Natural killer cell treated with Interleukin-12 subunit alpha and Interleukin-12 subunit beta and Interleukin-15 and Interleukin-18, amount 100 ng/mL, for 72 hours (primary cell): ENCODE measurements at regions not wholly inside any gene's neighbourhood (a gene's known extent, or its start where the extent isn't known, plus 50 kb on each side); places are given as distances from the start of the nearest gene placed in this dataset.
"Not testable (repeated sequence)": the region's sequence is repeated elsewhere in the genome, so short reads cannot be mapped to it uniquely, and the experiment has no call there.

Experiments used
- ATAC-seq, 2 donors: fragments of 150-1000 bp; cut with Tn5 transposase in 1 of 2; sonication (Bioruptor Pico), chemical (Tn5 transposase) in 1 of 2; 2 replicates each; pipeline ENCODE4 v1.10.0; 2021
- DNase-seq: peaks from one replicate; pipeline ENCODE4 v3.0.0; 2022; ENCODE audit warnings: low spot score
- H3K27ac Mint-ChIP-seq, 2 donors: 1 replicate in 1 of 2; 2 replicates in 1 of 2; pipeline ENCODE4 v1.8.0; 2022; ENCODE audit warnings: mixed read lengths in 2 of 2, mild to moderate bottlenecking in 1 of 2, moderate library complexity in 1 of 2
- H3K27me3 Mint-ChIP-seq, 2 donors: 1 replicate in 1 of 2; 2 replicates in 1 of 2; pipeline ENCODE4 v1.8.0; 2022; ENCODE audit warnings: mixed read lengths in 2 of 2
- H3K36me3 Mint-ChIP-seq: one replicate; pipeline ENCODE4 v1.8.0; 2022; ENCODE audit warnings: mixed read lengths
- H3K4me1 Mint-ChIP-seq, 2 donors: 1 replicate in 1 of 2; 2 replicates in 1 of 2; pipeline ENCODE4 v1.8.0; 2022; ENCODE audit warnings: low read depth in 2 of 2, mixed read lengths in 2 of 2, mild to moderate bottlenecking in 1 of 2
- H3K4me3 Mint-ChIP-seq: one replicate; pipeline ENCODE4 v1.8.0; 2022; ENCODE audit warnings: mixed read lengths
- H3K9me3 Mint-ChIP-seq: 2 replicates; pipeline ENCODE4 v1.8.0; 2022; ENCODE audit warnings: mixed read lengths

DNA sequence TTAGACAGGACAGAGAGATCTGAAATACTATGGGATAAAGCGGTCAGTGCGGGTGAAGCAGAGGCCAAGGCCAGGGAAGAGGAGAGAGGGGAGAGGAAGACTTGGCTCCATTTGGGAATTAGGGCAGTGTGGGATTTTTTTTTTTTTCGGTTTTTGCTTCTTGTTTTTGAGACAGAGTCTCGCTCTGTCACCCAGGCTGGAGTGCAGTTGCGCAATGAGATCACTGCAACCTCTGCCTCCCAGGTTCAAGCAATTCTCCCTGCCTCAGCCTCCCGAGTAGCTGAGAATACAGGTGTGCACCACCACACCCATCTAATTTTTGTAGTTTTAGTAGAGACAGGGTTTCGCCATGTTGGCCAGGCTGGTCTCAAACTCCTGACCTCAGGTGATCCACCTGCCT, 71.6 kb upstream of the FGFR2 start:
- H3K27ac Mint-ChIP-seq, H3K4me1 Mint-ChIP-seq, H3K4me3 Mint-ChIP-seq, H3K36me3 Mint-ChIP-seq, ATAC-seq, H3K9me3 Mint-ChIP-seq, DNase-seq: not testable (repeated sequence)
- peaks cover 11 to 25% of the 10 kb centered on the region in 2 donors for H3K27me3 Mint-ChIP-seq

DNA sequence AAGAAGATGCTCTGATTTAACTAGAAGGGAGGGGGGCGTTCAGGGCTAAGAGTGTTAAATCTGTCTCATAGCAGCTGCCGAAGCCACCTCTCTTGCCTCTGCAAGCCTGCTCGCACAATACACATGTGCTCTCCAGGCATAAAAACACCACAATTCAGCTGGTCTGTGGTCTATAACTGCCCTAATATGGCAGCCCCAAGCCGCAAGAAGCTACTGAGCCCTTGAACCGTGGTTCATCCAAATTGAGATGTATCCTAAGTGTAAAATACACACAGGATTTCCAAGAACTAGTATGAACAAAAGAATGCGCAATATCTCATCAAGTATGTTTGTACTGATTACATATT, 70.8 kb upstream of the FGFR2 start:
- no peaks in the 10 kb centered on the region for H3K36me3 Mint-ChIP-seq
- no peak overlapping the region for H3K27ac Mint-ChIP-seq
- DNase-seq (no peak), ATAC-seq (no peak)
- peaks cover 11 to 25% of the 10 kb centered on the region in 2 donors for H3K27me3 Mint-ChIP-seq
- H3K9me3 Mint-ChIP-seq = no peaks in the 10 kb centered on the region
- no peaks in the 10 kb centered on the region for H3K4me1 Mint-ChIP-seq
- no peak overlapping the region for H3K4me3 Mint-ChIP-seq

GRCh38 chr10:121668314-121669027, 70.2 kb upstream of the FGFR2 start:
- no peak for ATAC-seq
- DNase-seq = no peak
- Mint-ChIP-seq H3K4me3 (no peak overlapping the region), H3K27me3 (peaks cover 11 to 25% of the 10 kb centered on the region in 2 donors), H3K36me3 (no peaks in the 10 kb centered on the region), H3K4me1 (no peaks in the 10 kb centered on the region), H3K27ac (no peak overlapping the region), H3K9me3 (no peaks in the 10 kb centered on the region)

- Mint-ChIP-seq H3K27me3 (peaks cover 13 to 31% of the 10 kb centered on the region in 2 donors), H3K4me1 (no peaks in the 10 kb centered on the region), H3K36me3 (no peaks in the 10 kb centered on the region), H3K9me3 (no peaks in the 10 kb centered on the region), H3K4me3 (no peak overlapping the region), H3K27ac (no peak overlapping the region)
- DNase-seq = no peak
- ATAC-seq = no peak
These were observed 69.7 kb upstream of the FGFR2 start for GRCh38 chr10:121667948-121668313.

- H3K27ac Mint-ChIP-seq = no peak overlapping the region
- H3K4me3 Mint-ChIP-seq = no peak overlapping the region
- ATAC-seq = no peak
- no peaks in the 10 kb centered on the region for H3K36me3 Mint-ChIP-seq
- H3K27me3 Mint-ChIP-seq = peaks cover 11 to 32% of the 10 kb centered on the region in 2 donors
- H3K4me1 Mint-ChIP-seq = no peaks in the 10 kb centered on the region
- no peak for DNase-seq
- H3K9me3 Mint-ChIP-seq = no peaks in the 10 kb centered on the region
These were observed 67.6 kb upstream of the FGFR2 start for GRCh38 chr10:121665809-121666208.

DNA sequence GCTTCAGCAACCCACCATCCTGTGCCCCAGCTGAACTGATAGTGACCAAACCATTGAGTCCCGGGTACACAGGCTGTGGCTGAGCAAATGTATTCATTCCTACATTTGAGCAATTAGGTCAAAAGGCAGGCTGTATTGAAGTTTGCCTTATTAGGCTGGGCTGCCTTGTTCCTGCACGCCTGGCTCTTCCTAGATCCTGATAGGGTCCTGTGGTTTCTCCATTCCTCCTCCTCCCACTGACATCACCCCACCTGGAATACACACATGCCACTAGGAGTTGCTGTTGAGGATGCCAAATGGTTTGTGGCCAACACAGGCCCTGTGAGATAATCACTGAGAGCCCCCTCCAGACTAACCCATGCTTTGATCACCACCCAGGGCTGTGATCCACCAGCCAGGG, 66.4 kb upstream of the FGFR2 start:
- DNase-seq (no peak), ATAC-seq (no peak)
- Mint-ChIP-seq H3K4me1 (no peaks in the 10 kb centered on the region), H3K27ac (no peak overlapping the region), H3K27me3 (peaks cover 11 to 32% of the 10 kb centered on the region in 2 donors), H3K4me3 (no peak overlapping the region), H3K9me3 (no peaks in the 10 kb centered on the region), H3K36me3 (no peaks in the 10 kb centered on the region)

DNA sequence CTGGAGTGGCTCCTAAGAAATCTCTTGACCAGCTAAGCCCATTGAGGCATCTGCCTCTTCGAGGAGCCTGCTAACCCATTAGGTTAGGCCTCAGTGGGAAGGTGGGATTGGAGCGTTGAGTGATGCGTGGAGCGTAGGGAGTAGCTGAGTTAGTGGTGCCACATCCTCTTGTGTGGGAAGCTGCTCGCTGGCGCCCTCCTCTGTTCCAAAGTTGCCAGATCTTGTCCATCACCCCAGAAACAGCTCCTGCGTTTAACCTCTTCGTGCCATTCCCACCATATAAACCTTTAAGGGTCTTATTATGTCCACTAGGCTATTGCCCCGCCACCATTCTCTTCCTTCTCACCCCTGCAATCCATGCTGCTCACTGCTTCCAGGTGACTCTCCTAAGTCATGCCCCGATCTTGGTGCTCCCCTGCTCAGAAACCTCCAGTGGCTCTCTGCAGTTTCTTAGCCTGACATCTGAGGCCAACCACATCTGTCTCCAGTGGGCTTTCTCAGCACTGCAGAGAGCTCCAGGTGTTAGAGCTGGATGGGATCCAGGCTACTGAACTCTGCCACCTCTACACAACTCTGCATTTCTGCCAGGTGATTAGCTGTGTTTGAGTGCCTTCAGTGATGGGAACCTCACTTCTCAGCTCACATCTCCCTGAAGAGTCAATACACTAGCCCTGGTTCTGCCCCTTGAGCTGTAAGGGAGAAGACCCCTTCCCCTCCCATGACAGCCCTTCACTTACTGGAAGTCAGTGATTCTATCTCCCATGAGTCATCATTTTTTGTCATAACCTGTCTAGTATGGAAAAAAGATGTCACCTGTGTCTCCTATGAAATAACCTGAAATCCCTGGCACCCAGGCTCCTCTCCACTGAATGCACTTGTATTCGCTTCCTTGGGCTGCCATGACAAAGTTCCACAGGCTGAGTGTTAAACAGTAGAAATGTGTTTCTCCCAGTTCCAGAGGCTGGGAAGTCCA, 65.0 kb upstream of the FGFR2 start:
- no peak for ATAC-seq
- Mint-ChIP-seq H3K36me3 (no peaks in the 10 kb centered on the region), H3K9me3 (no peaks in the 10 kb centered on the region), H3K4me3 (no peak overlapping the region), H3K27ac (no peak overlapping the region), H3K4me1 (no peaks in the 10 kb centered on the region), H3K27me3 (peaks cover 13 to 29% of the 10 kb centered on the region in 2 donors)
- no peak for DNase-seq

DNA sequence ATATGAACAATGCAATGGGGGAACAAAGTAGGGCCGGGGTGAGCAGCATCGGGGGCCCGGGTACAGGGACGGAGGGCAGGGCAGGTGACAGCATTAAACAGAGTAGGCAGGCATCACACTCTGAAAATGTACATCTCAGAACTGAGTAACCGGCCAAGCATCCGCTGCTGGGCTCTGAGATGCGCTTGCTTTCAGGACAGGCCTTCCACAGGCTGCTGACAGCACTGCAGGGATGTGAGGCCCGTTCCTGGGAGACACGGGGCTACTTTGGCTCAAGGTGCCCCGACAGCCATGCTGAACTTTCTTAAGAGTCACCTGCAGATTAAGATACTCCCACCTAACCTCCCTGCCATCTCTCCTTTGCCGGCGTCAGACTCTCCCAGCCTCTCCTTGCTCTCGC, 64.3 kb upstream of the FGFR2 start:
- Mint-ChIP-seq H3K4me1 (no peaks in the 10 kb centered on the region), H3K27me3 (peaks cover 9 to 22% of the 10 kb centered on the region in 2 donors), H3K36me3 (no peaks in the 10 kb centered on the region), H3K27ac (no peak overlapping the region), H3K9me3 (no peaks in the 10 kb centered on the region), H3K4me3 (no peak overlapping the region)
- DNase-seq (no peak), ATAC-seq (no peak)

DNA sequence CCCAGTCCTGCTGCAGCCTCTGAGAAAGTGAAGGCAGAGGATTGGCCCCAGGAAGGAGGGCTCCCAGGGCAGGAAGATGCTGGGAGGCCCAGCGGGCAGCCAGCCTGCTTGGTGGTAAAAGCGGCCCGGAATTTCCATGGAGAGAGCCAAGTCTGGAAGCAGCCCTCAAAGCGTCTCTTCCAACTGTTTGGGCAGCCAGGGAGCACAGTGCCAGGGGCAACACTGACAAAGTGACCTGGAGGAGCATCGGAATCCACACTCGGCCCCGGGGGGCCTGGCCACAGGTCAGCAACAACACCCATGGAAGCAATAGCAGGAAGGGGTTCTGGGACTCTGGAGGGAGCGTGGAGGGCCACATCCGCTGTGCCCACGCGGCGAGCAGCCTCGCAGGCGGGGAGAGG, 63.2 kb upstream of the FGFR2 start:
- peaks cover 4 to 14% of the 10 kb centered on the region in 2 donors for H3K27me3 Mint-ChIP-seq
- no peak for DNase-seq
- no peak overlapping the region for H3K27ac Mint-ChIP-seq
- no peaks in the 10 kb centered on the region for H3K4me1 Mint-ChIP-seq
- ATAC-seq = no peak
- H3K4me3 Mint-ChIP-seq = no peak overlapping the region
- no peaks in the 10 kb centered on the region for H3K9me3 Mint-ChIP-seq
- H3K36me3 Mint-ChIP-seq = no peaks in the 10 kb centered on the region

DNA sequence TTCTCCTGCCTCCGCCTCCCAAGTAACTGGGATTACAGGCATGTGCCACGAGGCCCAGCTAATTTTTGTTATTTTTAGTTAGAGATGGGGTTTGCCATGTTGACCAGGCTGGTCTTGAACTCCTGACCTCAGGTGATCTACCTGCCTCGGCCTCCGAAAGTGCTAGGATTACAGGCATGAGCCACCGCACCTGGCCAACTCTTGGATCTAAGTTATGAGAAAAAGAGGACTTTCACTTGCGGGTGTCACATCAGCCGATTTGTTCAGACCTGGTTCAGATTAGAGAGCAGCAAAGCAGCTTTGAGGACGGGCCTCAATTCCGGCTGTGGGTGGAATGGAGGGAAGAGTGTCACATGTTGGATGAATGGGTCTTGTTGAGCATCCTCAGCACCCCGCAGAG, 61.0 kb upstream of the FGFR2 start:
- H3K4me3 Mint-ChIP-seq = no peak overlapping the region
- ATAC-seq = no peak
- H3K36me3 Mint-ChIP-seq = no peaks in the 10 kb centered on the region

GRCh38 chr10:121658611-121659010, 60.4 kb upstream of the FGFR2 start:
- Mint-ChIP-seq H3K4me3 (no peak overlapping the region), H3K4me1 (no peaks in the 10 kb centered on the region), H3K36me3 (no peaks in the 10 kb centered on the region), H3K27me3 (peaks cover 4 to 9% of the 10 kb centered on the region in 2 donors), H3K27ac (no peak overlapping the region), H3K9me3 (no peaks in the 10 kb centered on the region)
- no peak for DNase-seq
- ATAC-seq = no peak

More for the DNA sequence above, 61.0 kb upstream of the FGFR2 start:
- no peak for DNase-seq
- Mint-ChIP-seq H3K27me3 (peaks cover 4 to 7% of the 10 kb centered on the region in 2 donors), H3K4me1 (no peaks in the 10 kb centered on the region), H3K27ac (no peak overlapping the region), H3K9me3 (no peaks in the 10 kb centered on the region)

GRCh38 chr10:121658111-121658510, 59.9 kb upstream of the FGFR2 start:
- Mint-ChIP-seq H3K9me3 (no peaks in the 10 kb centered on the region), H3K4me1 (no peaks in the 10 kb centered on the region), H3K4me3 (no peak overlapping the region), H3K27ac (no peak overlapping the region), H3K27me3 (peaks cover 3 to 10% of the 10 kb centered on the region in 2 donors), H3K36me3 (no peaks in the 10 kb centered on the region)
- no peak for ATAC-seq
- DNase-seq = no peak

DNA sequence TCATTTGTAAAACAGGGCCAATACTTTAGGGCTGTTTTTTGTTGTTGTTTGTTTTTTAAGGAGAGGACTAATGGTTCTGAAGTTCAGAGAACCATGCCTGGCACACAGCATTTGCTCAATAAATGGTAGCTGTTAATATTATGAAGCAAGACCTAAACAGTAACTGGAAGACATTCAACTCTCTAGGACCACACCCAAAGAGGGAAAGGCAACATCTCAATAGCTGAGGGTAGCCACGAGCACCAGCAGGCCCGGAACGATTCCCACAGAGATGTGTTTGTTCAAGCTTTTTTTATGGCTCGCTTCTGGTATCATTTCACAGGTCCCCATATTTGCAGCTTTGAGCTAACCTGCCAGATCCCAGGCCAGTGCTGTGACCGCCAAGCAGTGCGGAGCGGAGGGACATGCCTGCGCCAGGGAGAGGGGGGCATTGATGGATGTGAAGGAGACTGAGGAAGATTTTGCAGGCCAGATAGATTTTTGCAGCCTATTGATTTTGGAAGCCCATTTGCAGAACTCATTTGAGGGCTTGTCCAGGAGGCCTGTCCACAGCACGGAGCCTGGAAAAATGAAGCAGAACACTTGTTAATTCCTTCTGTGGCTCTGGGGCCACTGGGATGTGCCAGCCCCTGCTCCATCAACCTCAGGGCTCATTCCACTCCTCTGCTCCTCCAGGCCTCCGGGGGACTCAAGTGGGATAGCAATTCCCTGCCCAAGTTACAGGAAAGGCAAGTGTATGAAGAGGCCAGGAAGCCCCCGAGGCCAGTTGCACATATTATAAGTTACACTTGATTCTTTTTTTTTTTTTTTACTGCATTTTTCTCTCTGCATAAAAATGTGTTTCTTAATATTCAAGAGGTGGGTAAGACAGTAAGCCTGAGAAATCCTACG, 57.3 kb upstream of the FGFR2 start:
- peaks cover 8 to 25% of the 10 kb centered on the region in 2 donors for H3K27me3 Mint-ChIP-seq
- H3K27ac Mint-ChIP-seq = no peak overlapping the region
- H3K4me3 Mint-ChIP-seq = no peak overlapping the region
- H3K36me3 Mint-ChIP-seq = no peaks in the 10 kb centered on the region
- no peaks in the 10 kb centered on the region for H3K9me3 Mint-ChIP-seq
- H3K4me1 Mint-ChIP-seq = no peaks in the 10 kb centered on the region
- DNase-seq (no peak), ATAC-seq (no peak)
